Neural crest cell (in vitro differentiated cells): ENCODE measurements at regions not wholly inside any gene's neighbourhood (a gene's known extent, or its start where the extent isn't known, plus 50 kb on each side); places are given as distances from the start of the nearest gene placed in this dataset.

Experiments used
- DNase-seq: peaks from one replicate; pipeline ENCODE4 v3.0.0; 2021; ENCODE audit warnings: low read depth, mixed read lengths, low spot score
- H3K27ac Mint-ChIP-seq: one replicate; pipeline ENCODE4 v1.8.0; 2021; ENCODE audit warnings: mild to moderate bottlenecking, mixed read lengths; ENCODE audit not compliant: unreplicated experiment
- H3K27me3 Mint-ChIP-seq: 2 replicates; pipeline ENCODE4 v1.8.0; 2021; ENCODE audit warnings: low read depth, mild to moderate bottlenecking, mixed read lengths
- H3K36me3 Mint-ChIP-seq: 2 replicates; pipeline ENCODE4 v1.8.0; 2021; ENCODE audit warnings: low read depth, mild to moderate bottlenecking, mixed read lengths
- H3K4me1 Mint-ChIP-seq: 2 replicates; pipeline ENCODE4 v1.8.0; 2021; ENCODE audit warnings: mixed read lengths
- H3K4me3 Mint-ChIP-seq: one replicate; pipeline ENCODE4 v1.8.0; 2021; ENCODE audit warnings: mild to moderate bottlenecking, mixed read lengths
- H3K9me3 Mint-ChIP-seq: 2 replicates; pipeline ENCODE4 v1.8.0; 2021; ENCODE audit warnings: mixed read lengths
- TF ChIP-seq, protein P1 (sequence below): fragments of 200-600 bp; sonication (generic); conservative IDR thresholded peaks from 2 replicates; pipeline ENCODE4 v1.5.0; 2021; ENCODE audit warnings: antibody characterized with exemption, mild to moderate bottlenecking

DNA sequence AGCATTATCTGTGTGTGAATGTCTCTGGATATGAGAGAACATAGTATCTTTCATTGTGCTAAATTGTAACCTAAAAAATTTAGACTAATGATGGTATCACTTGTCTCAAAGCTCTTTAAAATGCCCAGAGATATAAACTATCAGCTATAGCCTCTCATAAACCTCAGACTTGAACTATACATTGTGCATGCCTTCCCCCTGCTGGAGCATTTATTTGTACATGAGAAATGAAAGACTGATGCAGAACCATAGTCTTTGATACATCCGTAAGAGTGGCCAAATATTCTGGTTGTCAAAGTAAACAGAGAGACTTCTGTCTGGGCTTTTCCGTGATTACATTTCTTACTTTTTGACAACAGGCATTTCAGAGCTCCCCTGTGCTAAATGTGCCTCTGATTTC lies 71.9 kb upstream of the CCDC68 start:
- no peaks in the 10 kb centered on the region for H3K4me1 Mint-ChIP-seq
- peaks cover 2% of the 10 kb centered on the region for H3K9me3 Mint-ChIP-seq
- no peak overlapping the region for H3K4me3 Mint-ChIP-seq
- H3K36me3 Mint-ChIP-seq, result no peaks in the 10 kb centered on the region
- H3K27me3 Mint-ChIP-seq, result no peaks in the 10 kb centered on the region
- no peak for DNase-seq
- TF ChIP-seq, protein P1, sequence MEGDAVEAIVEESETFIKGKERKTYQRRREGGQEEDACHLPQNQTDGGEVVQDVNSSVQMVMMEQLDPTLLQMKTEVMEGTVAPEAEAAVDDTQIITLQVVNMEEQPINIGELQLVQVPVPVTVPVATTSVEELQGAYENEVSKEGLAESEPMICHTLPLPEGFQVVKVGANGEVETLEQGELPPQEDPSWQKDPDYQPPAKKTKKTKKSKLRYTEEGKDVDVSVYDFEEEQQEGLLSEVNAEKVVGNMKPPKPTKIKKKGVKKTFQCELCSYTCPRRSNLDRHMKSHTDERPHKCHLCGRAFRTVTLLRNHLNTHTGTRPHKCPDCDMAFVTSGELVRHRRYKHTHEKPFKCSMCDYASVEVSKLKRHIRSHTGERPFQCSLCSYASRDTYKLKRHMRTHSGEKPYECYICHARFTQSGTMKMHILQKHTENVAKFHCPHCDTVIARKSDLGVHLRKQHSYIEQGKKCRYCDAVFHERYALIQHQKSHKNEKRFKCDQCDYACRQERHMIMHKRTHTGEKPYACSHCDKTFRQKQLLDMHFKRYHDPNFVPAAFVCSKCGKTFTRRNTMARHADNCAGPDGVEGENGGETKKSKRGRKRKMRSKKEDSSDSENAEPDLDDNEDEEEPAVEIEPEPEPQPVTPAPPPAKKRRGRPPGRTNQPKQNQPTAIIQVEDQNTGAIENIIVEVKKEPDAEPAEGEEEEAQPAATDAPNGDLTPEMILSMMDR, result no peak
- no peak overlapping the region for H3K27ac Mint-ChIP-seq

DNA sequence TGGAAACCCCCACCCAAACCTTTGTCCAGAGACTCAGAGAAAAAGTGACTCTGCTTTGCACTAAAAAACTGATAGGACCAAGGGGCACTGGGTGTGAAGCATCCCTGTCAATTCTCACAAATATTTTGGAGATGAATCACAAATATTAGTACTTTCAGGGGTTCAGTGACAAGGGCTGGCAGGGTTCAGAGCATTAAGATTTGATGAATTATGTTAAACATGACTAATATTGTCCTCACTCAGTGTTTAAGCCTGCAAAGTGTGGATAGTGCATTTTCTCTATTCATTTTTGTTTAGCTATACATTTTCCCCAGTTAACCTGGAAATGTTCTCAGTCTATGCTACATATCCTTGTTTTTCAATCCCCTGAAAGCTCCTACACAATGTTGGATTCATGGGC lies 65.3 kb upstream of the CCDC68 start:
- Mint-ChIP-seq H3K27ac (no peak overlapping the region), H3K36me3 (no peaks in the 10 kb centered on the region), H3K27me3 (no peaks in the 10 kb centered on the region), H3K4me1 (no peaks in the 10 kb centered on the region), H3K4me3 (no peak overlapping the region), H3K9me3 (no peaks in the 10 kb centered on the region)
- DNase-seq, result no peak
- TF ChIP-seq, protein P1, result no peak

DNA sequence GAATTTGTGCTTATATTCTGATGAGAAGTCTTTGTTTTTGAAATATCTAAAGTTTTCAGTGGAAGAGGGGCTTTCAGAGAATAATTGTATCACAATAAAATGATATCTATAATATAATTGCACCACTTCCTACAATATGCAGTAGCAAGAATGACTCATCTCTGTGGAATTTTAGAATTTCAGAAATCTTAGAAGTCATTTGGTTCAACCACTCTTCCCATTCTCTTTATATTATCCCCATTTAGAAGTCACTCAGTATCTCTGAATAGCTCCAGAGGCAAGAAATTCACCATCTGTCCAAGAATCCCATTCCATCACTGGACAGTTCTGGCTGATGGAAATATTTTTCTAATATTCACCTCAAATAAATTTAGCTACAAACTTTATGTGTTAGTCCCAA lies 59.3 kb upstream of the CCDC68 start:
- Mint-ChIP-seq H3K9me3 (peaks cover 2% of the 10 kb centered on the region), H3K27me3 (no peaks in the 10 kb centered on the region), H3K36me3 (no peaks in the 10 kb centered on the region), H3K27ac (no peak overlapping the region), H3K4me1 (no peaks in the 10 kb centered on the region), H3K4me3 (no peak overlapping the region)
- TF ChIP-seq, protein P1, result no peak
- DNase-seq, result no peak

DNA sequence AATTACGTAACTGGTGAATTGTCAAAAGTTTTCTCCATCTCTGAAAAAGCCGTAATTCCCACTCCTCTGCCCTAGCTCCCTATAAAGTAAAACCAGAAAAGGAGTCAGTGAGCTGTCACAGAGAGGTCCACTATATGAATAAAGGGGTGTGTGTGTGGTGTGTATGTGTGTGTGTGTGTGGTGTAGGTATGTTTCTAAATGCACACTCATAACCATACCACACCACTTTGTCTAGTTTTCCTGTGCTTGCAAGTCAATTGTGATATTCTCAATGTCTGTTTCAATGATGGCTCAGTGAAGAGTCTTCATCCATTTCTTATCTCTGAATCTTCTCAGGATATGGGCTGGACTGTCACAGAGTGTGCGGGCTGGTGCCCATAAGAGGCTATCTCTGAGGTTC lies 54.8 kb upstream of the CCDC68 start:
- peaks cover 4% of the 10 kb centered on the region for H3K9me3 Mint-ChIP-seq
- DNase-seq, result no peak
- no peaks in the 10 kb centered on the region for H3K36me3 Mint-ChIP-seq
- no peaks in the 10 kb centered on the region for H3K27me3 Mint-ChIP-seq
- H3K4me1 Mint-ChIP-seq, result no peaks in the 10 kb centered on the region
- H3K27ac Mint-ChIP-seq, result no peak overlapping the region
- TF ChIP-seq, protein P1, result no peak
- no peak overlapping the region for H3K4me3 Mint-ChIP-seq

DNA sequence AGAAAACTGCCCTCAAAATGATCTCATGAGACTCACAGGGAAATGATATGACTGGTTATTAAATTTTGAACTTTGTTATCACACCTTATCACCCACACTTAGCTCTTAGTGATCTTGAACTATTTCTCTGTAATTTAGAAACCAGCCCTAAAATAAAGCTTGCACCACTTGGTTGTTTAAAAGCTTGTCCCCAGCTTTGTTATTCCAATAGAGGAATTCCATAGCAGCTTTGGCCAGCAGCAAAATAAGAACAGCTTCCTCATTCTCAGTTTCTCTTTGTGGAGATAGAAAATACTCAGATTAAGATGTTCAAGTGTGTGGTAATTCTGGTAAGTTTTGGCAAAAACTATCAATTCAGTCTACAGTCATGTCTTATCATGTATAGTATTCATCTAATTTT lies 54.4 kb upstream of the CCDC68 start:
- no peaks in the 10 kb centered on the region for H3K27me3 Mint-ChIP-seq
- H3K9me3 Mint-ChIP-seq, result peaks cover 4% of the 10 kb centered on the region
- DNase-seq, result no peak
- no peaks in the 10 kb centered on the region for H3K36me3 Mint-ChIP-seq
- no peak overlapping the region for H3K27ac Mint-ChIP-seq
- H3K4me1 Mint-ChIP-seq, result no peaks in the 10 kb centered on the region
- TF ChIP-seq, protein P1, result no peak
- no peak overlapping the region for H3K4me3 Mint-ChIP-seq

DNA sequence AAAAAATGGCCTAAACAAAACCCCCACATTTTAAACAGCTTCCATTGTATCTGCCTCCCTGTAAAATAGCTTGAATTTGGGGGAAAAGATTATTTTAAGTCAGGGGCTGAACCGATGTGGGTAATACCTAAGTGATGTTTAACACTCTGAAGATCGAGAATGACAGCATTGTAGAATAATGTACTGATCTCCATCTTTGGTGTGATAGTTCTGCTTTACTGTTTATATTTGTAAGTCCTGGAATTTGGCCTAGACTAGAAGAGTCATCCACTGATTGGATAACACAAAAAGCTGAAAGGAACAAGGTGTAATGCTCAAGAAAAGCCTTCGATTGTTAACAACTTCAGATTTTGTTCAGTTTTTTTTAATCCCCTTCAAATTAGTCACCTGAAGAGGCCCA lies 53.8 kb upstream of the CCDC68 start:
- Mint-ChIP-seq H3K27ac (no peak overlapping the region), H3K36me3 (no peaks in the 10 kb centered on the region), H3K27me3 (no peaks in the 10 kb centered on the region), H3K4me1 (peaks cover 2% of the 10 kb centered on the region), H3K4me3 (no peak overlapping the region), H3K9me3 (peaks cover 4% of the 10 kb centered on the region)
- DNase-seq, result no peak
- TF ChIP-seq, protein P1, result no peak
